ENCODE measurements at regions not wholly inside any gene's neighbourhood (a gene's known extent, or its start where the extent isn't known, plus 50 kb on each side); places are given as distances from the start of the nearest gene placed in this dataset.

- DNase-seq (ENCODE audit: low read depth, low spot score): no peak
Observed at GRCh38 chr19:31706131-31706530, 356.9 kb upstream of the TSHZ3 start.

GRCh38 chr19:31706691-31707620 lies 357.7 kb upstream of the TSHZ3 start:
- DNase-seq (ENCODE audit: low read depth, low spot score): no peak

GRCh38 chr19:31708520-31708919 lies 359.3 kb upstream of the TSHZ3 start:
- DNase-seq (ENCODE audit: low read depth, low spot score): no peak

- no peak for DNase-seq (ENCODE audit: low read depth, low spot score)
Observed at GRCh38 chr19:31709476-31709875, 360.2 kb upstream of the TSHZ3 start.

- DNase-seq (ENCODE audit: low read depth, low spot score): peak; percentile 5
Observed at GRCh38 chr19:31715249-31715945, 366.2 kb upstream of the TSHZ3 start.

GRCh38 chr19:31716826-31717225 lies 367.6 kb upstream of the TSHZ3 start:
- no peak for DNase-seq (ENCODE audit: low read depth, low spot score)

- DNase-seq (ENCODE audit: low read depth, low spot score): no peak
Observed at GRCh38 chr19:31717269-31717923, 368.2 kb upstream of the TSHZ3 start.

GRCh38 chr19:31718032-31718431 lies 368.8 kb upstream of the TSHZ3 start:
- DNase-seq (ENCODE audit: low read depth, low spot score): peak; percentile 6

- DNase-seq (ENCODE audit: low read depth, low spot score): no peak
Observed at GRCh38 chr19:31718898-31719297, 369.7 kb upstream of the TSHZ3 start.

- no peak for DNase-seq (ENCODE audit: low read depth, low spot score)
Observed at GRCh38 chr19:31723101-31723500, 373.9 kb upstream of the TSHZ3 start.

GRCh38 chr19:31725051-31725450 lies 375.8 kb upstream of the TSHZ3 start:
- DNase-seq (ENCODE audit: low read depth, low spot score): peak; percentile 27

- no peak for DNase-seq (ENCODE audit: low read depth, low spot score)
Observed at GRCh38 chr19:31727536-31727935, 378.3 kb upstream of the TSHZ3 start.

GRCh38 chr19:31730270-31730669 lies 381.0 kb upstream of the TSHZ3 start:
- DNase-seq (ENCODE audit: low read depth, low spot score): no peak

- no peak for DNase-seq (ENCODE audit: low read depth, low spot score)
Observed at GRCh38 chr19:31733591-31733990, 384.4 kb upstream of the TSHZ3 start.

GRCh38 chr19:31742249-31742648 lies 393.0 kb upstream of the TSHZ3 start:
- no peak for DNase-seq (ENCODE audit: low read depth, low spot score)

- DNase-seq (ENCODE audit: low read depth, low spot score): no peak
Observed at GRCh38 chr19:31745731-31746130, 396.5 kb upstream of the TSHZ3 start.

GRCh38 chr19:31749231-31749630 lies 400.0 kb upstream of the TSHZ3 start:
- no peak for DNase-seq (ENCODE audit: low read depth, low spot score)

- no peak for DNase-seq (ENCODE audit: low read depth, low spot score)
Observed at GRCh38 chr19:31759359-31759758, 410.1 kb upstream of the TSHZ3 start.

- DNase-seq (ENCODE audit: low read depth, low spot score): no peak
Observed at GRCh38 chr19:31761281-31761913, 412.2 kb upstream of the TSHZ3 start.

GRCh38 chr19:31770223-31770622 lies 421.0 kb upstream of the TSHZ3 start:
- no peak for DNase-seq (ENCODE audit: low read depth, low spot score)

GRCh38 chr19:31772915-31773314 lies 423.7 kb upstream of the TSHZ3 start:
- no peak for DNase-seq (ENCODE audit: low read depth, low spot score)

GRCh38 chr19:31781542-31781941 lies 432.3 kb upstream of the TSHZ3 start:
- no peak for DNase-seq (ENCODE audit: low read depth, low spot score)

Data from astrocyte of the hippocampus (primary cell).